ENCODE measurements at regions not wholly inside any gene's neighbourhood (a gene's known extent, or its start where the extent isn't known, plus 50 kb on each side); places are given as distances from the start of the nearest gene placed in this dataset.

- TF ChIP-seq, protein P1, sequence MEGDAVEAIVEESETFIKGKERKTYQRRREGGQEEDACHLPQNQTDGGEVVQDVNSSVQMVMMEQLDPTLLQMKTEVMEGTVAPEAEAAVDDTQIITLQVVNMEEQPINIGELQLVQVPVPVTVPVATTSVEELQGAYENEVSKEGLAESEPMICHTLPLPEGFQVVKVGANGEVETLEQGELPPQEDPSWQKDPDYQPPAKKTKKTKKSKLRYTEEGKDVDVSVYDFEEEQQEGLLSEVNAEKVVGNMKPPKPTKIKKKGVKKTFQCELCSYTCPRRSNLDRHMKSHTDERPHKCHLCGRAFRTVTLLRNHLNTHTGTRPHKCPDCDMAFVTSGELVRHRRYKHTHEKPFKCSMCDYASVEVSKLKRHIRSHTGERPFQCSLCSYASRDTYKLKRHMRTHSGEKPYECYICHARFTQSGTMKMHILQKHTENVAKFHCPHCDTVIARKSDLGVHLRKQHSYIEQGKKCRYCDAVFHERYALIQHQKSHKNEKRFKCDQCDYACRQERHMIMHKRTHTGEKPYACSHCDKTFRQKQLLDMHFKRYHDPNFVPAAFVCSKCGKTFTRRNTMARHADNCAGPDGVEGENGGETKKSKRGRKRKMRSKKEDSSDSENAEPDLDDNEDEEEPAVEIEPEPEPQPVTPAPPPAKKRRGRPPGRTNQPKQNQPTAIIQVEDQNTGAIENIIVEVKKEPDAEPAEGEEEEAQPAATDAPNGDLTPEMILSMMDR (IDR thresholded peaks at IDR 0.05; ENCODE audit: extremely low read depth in 1 of 2, insufficient read depth in 1 of 2, low read depth in 1 of 2, low read length in 2 of 2) = no peak
- no peak for TF ChIP-seq POLR2AphosphoS5 (IDR thresholded peaks at IDR 0.05; ENCODE audit: insufficient read depth, low read depth, low read length)
- no peak for TF ChIP-seq JUN (IDR thresholded peaks at IDR 0.05; ENCODE audit: borderline replicate concordance, insufficient read depth, insufficient read length, low read depth)
- TF ChIP-seq EZH2 (IDR thresholded peaks at IDR 0.05; ENCODE audit: borderline replicate concordance, low read depth, low read length, severe bottlenecking) = no peak
- no peak for TF ChIP-seq MYC (IDR thresholded peaks at IDR 0.05; ENCODE audit: low read depth, low read length)
- no peak for TF ChIP-seq FOS (IDR thresholded peaks at IDR 0.05; ENCODE audit: borderline replicate concordance, insufficient read depth, low read length)
- TF ChIP-seq POLR2A (IDR thresholded peaks at IDR 0.05; ENCODE audit: low read depth, low read length) = no peak
Measured at GRCh38 chr12:34294671-34295365, 272.5 kb downstream of the ALG10 start.
